GM18511 (cell line): ENCODE measurements at regions not wholly inside any gene's neighbourhood (a gene's known extent, or its start where the extent isn't known, plus 50 kb on each side); places are given as distances from the start of the nearest gene placed in this dataset.
"Not testable (repeated sequence)": the region's sequence is repeated elsewhere in the genome, so short reads cannot be mapped to it uniquely, and the experiment has no call there.

Experiments
- ATAC-seq: cut with Tn5 transposase; IDR thresholded peaks from one replicate; pipeline ENCODE4 v1.9.1; 2021; ENCODE audit warnings: mild to moderate bottlenecking, moderate library complexity; ENCODE audit not compliant: unreplicated experiment

GRCh38 chr12:63508543-63508942 lies 159.8 kb downstream of the DPY19L2 start:
- ATAC-seq = no peak

- ATAC-seq = no peak
Observed at GRCh38 chr12:63499567-63499966, 168.7 kb downstream of the DPY19L2 start.

DNA sequence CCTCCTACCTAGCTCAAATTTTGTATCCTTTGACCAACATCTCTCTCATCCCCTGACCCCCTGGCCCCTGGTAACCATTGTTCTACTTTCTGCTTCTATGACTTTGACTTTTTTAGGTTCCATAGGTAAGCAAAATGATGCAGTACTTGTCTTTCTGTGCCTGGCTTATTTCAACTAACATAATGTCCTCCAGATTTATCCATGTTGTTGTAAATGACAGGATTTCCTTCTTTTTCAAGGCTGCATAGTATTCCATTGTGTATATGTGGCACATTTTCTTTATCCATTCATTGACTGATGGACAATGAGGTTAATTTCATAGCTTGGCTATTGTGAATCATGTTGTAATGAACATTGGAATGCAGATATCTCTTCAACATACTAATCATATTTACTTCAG lies 170.1 kb downstream of the DPY19L2 start:
- no peak for ATAC-seq

DNA sequence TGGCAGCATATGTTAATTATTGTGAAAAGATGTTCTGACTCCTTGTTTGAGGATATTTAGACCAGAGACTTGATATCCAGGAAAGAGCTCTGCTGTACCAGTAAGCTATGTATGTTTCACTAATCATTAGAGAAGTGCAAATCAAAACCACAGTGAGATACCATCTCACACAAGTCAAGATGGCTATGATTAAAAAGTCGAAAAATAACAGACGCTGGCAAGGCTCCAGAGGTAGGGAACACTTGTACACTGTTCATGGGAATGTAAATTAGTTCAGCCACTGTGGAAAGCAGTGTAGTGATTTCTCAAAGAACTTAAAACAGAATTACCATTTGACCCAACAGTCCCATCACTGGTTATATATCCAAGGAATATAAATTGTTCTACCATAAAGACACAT lies 171.6 kb downstream of the DPY19L2 start:
- no peak for ATAC-seq

DNA sequence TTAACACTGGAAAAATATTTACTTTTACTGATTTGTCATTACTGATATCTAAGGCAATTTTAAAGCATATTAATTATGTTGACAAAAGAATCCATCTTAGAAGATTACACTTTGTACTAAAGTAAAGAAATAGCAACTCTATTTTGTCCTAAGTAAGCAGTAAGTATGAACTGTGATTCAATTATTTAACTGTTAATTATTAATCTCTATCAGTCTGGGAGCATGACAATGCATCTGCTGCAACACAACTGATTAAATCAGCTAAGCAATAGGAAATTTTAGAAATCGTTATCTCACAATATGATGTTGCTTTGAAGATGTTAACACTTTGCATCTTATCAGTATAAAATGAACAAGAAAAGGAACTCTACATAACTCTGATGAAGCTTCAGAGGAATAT lies 172.3 kb downstream of the DPY19L2 start:
- ATAC-seq = no peak

DNA sequence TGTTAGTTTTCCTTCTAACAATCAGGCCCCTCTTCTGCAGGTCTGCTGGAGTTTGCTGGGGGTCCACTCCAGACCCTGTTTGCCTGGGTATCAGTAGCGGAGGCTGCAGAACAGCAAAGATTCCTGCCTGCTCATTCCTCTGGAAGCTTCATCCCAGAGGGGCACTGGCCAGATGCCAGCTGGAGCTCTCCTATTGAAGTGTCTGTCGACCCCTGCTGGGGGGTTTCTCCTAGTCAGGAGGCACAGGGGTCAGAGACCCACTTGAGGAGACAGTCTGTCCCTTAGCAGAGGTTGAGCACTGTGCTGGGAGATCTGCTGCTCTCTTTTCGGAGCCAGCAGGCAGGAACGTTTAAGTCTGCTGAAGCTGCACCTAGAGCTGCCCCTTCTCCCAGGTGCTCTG lies 174.9 kb downstream of the DPY19L2 start:
- ATAC-seq = not testable (repeated sequence)

DNA sequence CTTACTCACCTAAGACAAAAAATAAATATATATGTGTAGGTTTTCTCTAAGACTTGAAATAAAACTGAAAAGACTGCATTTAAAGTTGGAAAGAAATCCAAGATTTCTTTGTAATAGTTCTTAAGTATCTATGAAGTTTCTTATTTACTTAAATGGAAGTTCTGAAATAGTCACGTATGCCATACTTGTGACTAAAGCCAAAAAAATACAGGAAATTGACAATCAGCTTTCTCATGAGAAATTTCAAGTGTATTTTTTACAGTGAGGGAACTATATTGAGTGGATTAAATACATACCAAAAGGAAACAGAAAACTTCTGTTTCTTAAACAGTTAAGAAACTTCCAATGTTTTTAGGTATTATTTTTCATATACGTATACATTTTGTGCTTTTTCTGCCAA lies 188.1 kb downstream of the DPY19L2 start:
- no peak for ATAC-seq

DNA sequence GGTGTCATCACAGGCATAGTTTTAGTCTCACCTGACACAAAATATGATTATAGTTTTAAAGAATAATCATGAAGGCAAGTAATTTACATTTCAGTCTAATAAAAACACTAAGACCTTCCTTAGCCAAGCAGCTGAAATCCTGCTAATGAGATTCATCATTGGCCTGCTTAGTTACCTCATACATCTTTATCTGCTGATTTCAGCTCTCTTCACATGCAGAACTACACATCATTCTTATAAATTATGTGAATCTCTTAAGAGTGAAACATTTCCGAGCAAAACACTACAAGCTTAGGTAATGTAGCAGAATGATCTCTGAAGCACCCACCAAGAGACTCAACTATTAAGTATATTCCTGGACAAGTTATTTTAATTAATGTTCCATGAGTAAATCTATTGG lies 198.1 kb downstream of the DPY19L2 start:
- ATAC-seq = no peak

- no peak for ATAC-seq
Observed at GRCh38 chr12:63467951-63468350, 200.3 kb downstream of the DPY19L2 start.

DNA sequence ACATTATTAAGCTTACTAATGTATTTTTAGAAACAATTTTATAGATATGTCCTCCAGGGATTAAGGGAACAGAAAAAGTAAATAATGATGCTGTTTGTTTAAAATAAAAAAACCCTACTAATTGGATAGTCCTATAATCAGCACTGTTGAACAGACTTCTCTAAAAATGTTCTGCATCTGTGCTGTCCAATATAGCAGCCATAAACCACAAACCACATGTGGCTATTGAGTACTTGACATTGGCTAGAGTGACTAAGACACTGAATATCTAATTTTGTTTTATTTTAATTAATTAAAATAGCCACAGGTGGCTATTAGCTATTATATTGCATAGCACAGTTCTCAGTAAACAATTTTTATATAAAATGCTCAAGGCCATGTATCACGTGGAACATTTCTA lies 210.4 kb downstream of the DPY19L2 start:
- no peak for ATAC-seq

DNA sequence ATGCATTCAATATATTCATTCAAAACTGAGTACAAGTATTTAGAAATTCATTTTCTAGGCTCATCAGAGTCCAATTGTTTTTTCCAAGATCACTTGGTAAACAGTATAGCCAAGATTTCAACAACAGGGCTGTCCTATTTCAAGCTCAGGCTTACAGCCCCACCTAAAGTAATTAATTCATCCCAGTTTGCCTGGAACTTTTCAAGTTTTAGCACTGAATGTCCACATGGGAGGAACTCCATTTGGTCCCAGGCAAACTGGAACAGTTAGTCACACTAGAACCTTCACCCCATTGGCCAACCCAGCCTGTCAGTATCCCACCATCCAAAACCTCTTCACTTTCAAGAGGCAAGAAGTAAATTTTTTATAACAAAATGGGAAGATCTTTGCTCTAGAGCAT lies 210.9 kb downstream of the DPY19L2 start:
- no peak for ATAC-seq

DNA sequence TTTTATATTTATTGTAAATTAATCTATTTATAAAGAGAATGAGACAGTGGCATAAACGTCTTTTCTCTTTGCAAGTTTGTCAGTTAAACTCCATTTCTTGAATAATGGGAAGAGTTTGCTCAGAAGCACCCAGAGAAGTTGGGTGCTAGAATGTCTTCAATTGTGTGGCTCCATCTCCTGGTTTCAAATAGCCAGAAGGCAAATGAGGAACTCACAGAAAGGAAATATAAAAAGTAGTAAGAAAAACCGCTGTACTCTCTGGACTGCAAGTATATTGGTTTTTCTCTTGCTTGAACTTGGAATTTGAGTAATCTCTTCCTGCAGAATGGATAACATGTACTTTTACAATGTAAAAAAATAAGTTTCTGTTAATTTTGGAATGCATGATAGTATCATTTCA lies 217.5 kb downstream of the DPY19L2 start:
- ATAC-seq = no peak

DNA sequence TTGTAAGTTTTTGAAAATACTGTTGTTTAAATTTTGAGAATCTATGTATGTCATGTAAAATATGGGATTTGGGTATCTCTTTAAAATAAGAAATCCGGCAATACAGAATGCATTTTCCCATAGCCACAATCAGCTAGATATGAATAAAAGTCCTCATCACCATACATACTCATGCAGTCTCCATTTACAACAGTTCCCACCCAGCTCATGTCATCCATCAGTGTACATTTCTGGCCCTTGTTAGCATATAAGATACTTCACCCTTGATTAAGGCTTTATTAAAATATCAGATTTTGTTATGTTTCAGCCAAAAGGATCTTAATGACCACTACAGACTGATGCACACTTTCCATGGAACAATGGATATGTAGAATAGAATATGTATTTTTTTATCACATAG lies 218.0 kb downstream of the DPY19L2 start:
- ATAC-seq = no peak

DNA sequence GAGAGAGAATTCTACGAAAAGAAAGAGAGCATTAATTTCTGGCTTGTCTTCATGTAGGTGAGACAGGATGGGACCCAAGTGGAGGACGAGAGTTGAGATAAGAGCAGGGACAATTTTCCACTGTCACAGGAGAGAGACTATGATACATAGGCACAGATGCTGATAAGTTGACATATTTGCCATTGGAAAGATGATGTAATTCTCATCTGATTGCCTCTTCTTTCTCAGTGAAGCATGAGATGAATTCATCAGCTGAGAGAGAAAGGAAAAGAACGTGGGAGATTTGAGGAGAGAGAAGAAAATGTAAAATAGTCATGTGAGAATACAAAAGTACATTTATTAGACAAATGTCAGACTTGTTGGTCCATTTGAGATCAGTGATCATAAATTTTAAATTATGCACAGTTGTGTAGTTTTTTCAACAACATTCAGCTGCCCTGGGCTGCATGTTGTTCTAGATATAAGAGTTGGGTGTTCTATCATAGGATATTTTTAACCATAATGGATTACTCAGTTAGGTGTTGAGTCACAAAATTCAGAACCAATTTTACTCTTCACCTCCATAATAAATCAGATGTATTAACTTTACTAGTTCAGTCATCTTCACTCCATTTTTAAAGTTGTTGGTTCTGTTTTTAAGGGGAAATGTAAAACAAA lies 222.9 kb downstream of the DPY19L2 start:
- no peak for ATAC-seq

GRCh38 chr12:63440048-63440447 lies 228.2 kb downstream of the DPY19L2 start:
- ATAC-seq = no peak

DNA sequence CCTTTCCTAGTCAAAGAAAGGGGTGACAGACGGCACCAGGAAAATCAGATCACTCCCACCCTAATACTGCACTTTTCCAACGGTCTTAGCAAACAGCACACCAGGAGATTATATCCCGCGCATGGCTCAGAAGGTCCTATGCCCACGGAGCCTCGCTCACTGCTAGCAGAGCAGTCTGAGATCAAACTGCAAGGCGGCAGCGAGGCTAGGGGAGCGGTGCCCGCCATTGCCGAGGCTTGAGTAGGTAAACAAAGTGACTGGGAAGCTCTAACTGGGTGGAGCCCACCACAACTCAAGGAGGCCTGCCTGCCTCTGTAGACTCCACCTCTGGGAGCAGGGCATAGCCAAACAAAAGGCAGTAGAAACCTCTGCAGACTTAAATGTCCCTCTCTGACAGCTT lies 233.9 kb downstream of the DPY19L2 start:
- not testable (repeated sequence) for ATAC-seq

DNA sequence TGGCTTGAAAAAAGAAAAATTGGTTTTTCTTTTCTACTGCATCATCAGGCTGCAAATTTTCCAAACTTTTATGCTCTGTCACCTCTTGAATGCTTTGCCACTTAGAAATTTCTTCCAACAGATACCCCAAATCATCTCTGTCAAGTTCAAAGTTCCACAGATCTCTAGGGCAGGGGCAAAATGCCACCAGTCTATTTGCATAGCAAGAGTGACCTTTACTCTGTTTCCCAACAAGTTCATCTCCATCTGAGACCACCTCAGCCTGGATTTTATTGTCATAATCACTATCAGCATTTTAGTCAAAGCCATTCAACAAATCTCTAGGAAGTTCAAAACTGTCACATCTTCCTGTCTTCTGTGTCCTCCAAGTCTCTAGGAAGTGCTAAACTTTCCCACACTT lies 240.3 kb downstream of the DPY19L2 start:
- not testable (repeated sequence) for ATAC-seq

GRCh38 chr12:63427029-63427428 lies 241.3 kb downstream of the DPY19L2 start:
- ATAC-seq = not testable (repeated sequence)

- ATAC-seq = no peak
Observed at GRCh38 chr12:63424671-63425070, 243.6 kb downstream of the DPY19L2 start.

GRCh38 chr12:63423839-63424238 lies 244.5 kb downstream of the DPY19L2 start:
- no peak for ATAC-seq

DNA sequence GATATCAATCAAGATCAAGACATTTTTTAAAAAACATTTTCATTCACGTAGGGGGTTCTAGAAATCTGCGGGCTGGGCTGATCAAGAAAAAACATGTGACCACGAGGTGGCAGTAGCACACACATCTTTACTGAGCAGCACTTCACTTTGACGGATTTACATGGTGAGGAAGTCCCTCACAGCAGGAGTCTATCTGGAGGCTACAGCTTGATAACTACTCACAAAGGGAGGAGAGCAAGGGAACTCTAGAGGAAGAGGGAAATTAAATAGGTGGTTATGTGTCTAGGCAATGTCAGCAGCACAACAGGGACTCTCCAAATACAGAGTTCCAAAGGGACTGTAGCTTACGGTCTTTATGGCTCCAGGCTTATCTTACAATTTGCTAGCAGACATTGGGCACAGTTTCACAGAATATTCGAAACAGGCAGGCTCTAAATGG lies 248.1 kb downstream of the DPY19L2 start:
- peak; percentile 93 for ATAC-seq

DNA sequence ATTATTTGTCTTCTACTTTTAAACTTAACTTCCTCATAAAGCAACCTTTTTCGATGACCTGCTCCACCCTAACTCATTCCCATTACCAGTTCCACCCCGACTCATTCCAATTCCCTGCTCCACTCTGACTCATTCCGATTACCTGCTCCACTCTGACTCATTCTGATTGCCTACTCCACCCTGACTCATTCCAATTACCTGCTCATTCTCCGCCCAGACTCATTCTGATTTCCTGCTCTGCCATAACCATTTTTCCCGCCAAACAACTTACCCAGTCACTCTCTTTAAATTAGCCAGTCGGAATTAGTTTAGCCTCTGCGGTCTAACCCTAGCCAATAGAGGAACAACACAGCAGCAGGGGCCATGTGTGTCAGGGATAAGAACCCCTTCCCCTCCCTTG lies 249.1 kb downstream of the DPY19L2 start:
- no peak for ATAC-seq

DNA sequence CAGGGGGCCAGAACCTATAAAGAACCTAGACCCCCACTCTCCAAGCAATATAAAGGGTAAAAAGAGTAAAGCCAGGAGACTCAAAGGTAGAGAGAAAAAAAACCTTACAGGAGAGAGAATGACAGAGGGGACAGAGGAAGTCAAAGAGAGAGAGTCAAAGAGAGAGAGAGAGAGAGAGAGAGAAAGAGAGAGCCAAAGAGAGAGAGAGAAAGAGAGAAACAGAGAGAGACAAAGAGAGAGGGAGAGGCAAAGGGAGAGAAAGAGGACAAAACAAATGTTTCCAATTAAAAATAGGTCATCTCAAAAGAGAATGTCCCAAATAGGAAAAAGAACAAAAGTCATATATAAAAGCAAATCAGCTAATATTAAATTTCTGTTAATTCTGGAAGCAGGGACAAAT lies 251.5 kb downstream of the DPY19L2 start:
- ATAC-seq = no peak
